GM12891 (cell line): ENCODE measurements at regions not wholly inside any gene's neighbourhood (a gene's known extent, or its start where the extent isn't known, plus 50 kb on each side); places are given as distances from the start of the nearest gene placed in this dataset.

ENCODE experiments used
- SPI1 ChIP-seq: IDR thresholded peaks from 2 replicates; pipeline ENCODE4 v1.6.1; 2011; ENCODE audit warnings: low read depth, low read length, control low read depth
- TAF1 ChIP-seq: IDR thresholded peaks from 2 replicates; pipeline ENCODE4 v1.6.1; 2011; ENCODE audit warnings: low read depth, low read length, control low read depth

- TF ChIP-seq SPI1 (no peak), TAF1 (no peak)
These were observed 256.8 kb upstream of the B3GAT1 start for GRCh38 chr11:134668796-134669195.
